GM12878 (cell line): ENCODE measurements at regions not wholly inside any gene's neighbourhood (a gene's known extent, or its start where the extent isn't known, plus 50 kb on each side); places are given as distances from the start of the nearest gene placed in this dataset.

Experiments used
- ATAC-seq: fragments of 200-7000 bp; cut with Tn5 transposase; 3 replicates; pipeline ENCODE4 v1.9.1; 2020; ENCODE audit warnings: mild to moderate bottlenecking, moderate library complexity
- BruUV-seq: library from RNA; stranded (reverse); fragments of 400-500 nt; replicated peaks from 2 replicates; lab custom pipeline; 2021; lab: Mats Ljungman, UMichigan
- CTCF ChIA-PET: fragments of 300-600 bp; sonication (Branson Sonifier 250); formaldehyde crosslinking; extraction: SDS; loops from one replicate; lab custom pipeline; 2021; ENCODE audit warnings: inconsistent platforms; lab: Yijun Ruan, JAX
- POLR2A ChIA-PET: fragments of 350-600 bp; formaldehyde crosslinking; extraction: SDS; loops from one replicate; lab custom pipeline; 2021; ENCODE audit warnings: inconsistent platforms; lab: Charles Lee
- RAD21 ChIA-PET: fragments of 300-600 bp; sonication (Branson Sonifier 250); formaldehyde crosslinking; loops from one replicate; lab custom pipeline; 2023; ENCODE audit warnings: antibody characterized with exemption; ENCODE audit not compliant: unreplicated experiment; lab: Charles Lee
- SMC1A ChIA-PET: fragments of 300-600 bp; sonication (Branson Sonifier 250); formaldehyde crosslinking; loops from one replicate; lab custom pipeline; 2023; ENCODE audit not compliant: unreplicated experiment, uncharacterized antibody; lab: Charles Lee
- DNase-seq: peaks from one replicate; pipeline ENCODE4 v3.0.0-alpha.2; 2011; ENCODE audit warnings: low read depth, low spot score
- FAIRE-seq: peaks from 3 replicates; lab custom pipeline; 2011; peaks lifted over from hg19 to GRCh38; lab: Jason Lieb, UNC
- H2AFZ ChIP-seq: 2 replicates; pipeline ENCODE4 v1.6.0; 2011; ENCODE audit warnings: low read depth, low read length, control low read depth; ENCODE audit not compliant: control insufficient read depth
- H3K27ac ChIP-seq: 2 replicates; pipeline ENCODE4 v1.5.1; 2011; ENCODE audit warnings: control low read depth; ENCODE audit not compliant: control insufficient read depth, insufficient read depth
- H3K27me3 ChIP-seq, 2 experiments: replicated peaks in 1 of 2; 2 replicates each; pipeline versions ENCODE4 v1.6.0 to v1.6.1; 2011; ENCODE audit warnings: low read length in 1 of 2; ENCODE audit not compliant: control insufficient read depth in 2 of 2, insufficient read depth in 2 of 2
- H3K36me3 ChIP-seq, 2 experiments: 2 replicates each; pipeline ENCODE4 v1.5.1; 2011; ENCODE audit warnings: low read length in 1 of 2; ENCODE audit not compliant: control insufficient read depth in 2 of 2, insufficient read depth in 2 of 2
- H3K4me1 ChIP-seq: 2 replicates; pipeline ENCODE4 v1.6.1; 2011; ENCODE audit warnings: mild to moderate bottlenecking, low read length, moderate library complexity, mixed read lengths; ENCODE audit not compliant: control insufficient read depth, insufficient read depth
- H3K4me2 ChIP-seq: 2 replicates; pipeline ENCODE4 v1.6.0; 2011; ENCODE audit warnings: control low read depth; ENCODE audit not compliant: control insufficient read depth, insufficient read depth
- H3K4me3 ChIP-seq: fragments of 200-600 bp; sonication (generic); 2 replicates; pipeline ENCODE4 v1.5.1; 2016
- H3K79me2 ChIP-seq: 2 replicates; pipeline ENCODE4 v1.6.0; 2011; ENCODE audit warnings: low read length; ENCODE audit not compliant: control insufficient read depth, insufficient read depth
- H3K9ac ChIP-seq: 2 replicates; pipeline ENCODE4 v1.8.0; 2011; ENCODE audit warnings: low read length, control low read depth, mixed read lengths; ENCODE audit not compliant: control insufficient read depth, insufficient read depth
- H3K9me3 ChIP-seq: replicated peaks from 3 replicates; pipeline ENCODE4 v1.5.1; 2011; ENCODE audit warnings: mild to moderate bottlenecking, low read length; ENCODE audit not compliant: control insufficient read depth, insufficient read depth
- H4K20me1 ChIP-seq: 2 replicates; pipeline ENCODE4 v1.6.0; 2011; ENCODE audit not compliant: control insufficient read depth, insufficient read depth
- BACH1 ChIP-seq: fragments of 450-650 bp; IDR thresholded peaks from 2 replicates; pipeline ENCODE4 v1.6.1; 2017; ENCODE audit warnings: mild to moderate bottlenecking, borderline replicate concordance
- GATAD2B ChIP-seq: fragments of 450-650 bp; conservative IDR thresholded peaks from 2 replicates; pipeline ENCODE4 v1.6.1; 2017; ENCODE audit warnings: low read depth, mild to moderate bottlenecking, moderate library complexity
- HDAC6 ChIP-seq: fragments of 200-600 bp; sonication (generic); IDR thresholded peaks from one replicate; pipeline ENCODE4 v1.8.0; 2017; ENCODE audit warnings: antibody characterized with exemption; ENCODE audit not compliant: unreplicated experiment
- HDGF ChIP-seq: fragments of 450-650 bp; IDR thresholded peaks from 2 replicates; pipeline ENCODE4 v1.6.1; 2016; ENCODE audit warnings: antibody characterized with exemption
- MYC ChIP-seq: IDR thresholded peaks from 2 replicates; pipeline ENCODE4 v1.6.1; 2011; ENCODE audit warnings: mild to moderate bottlenecking, low read length, moderate library complexity, inconsistent platforms; ENCODE audit not compliant: insufficient read depth, insufficient replicate concordance, insufficient read length, severe bottlenecking
- SMARCA5 ChIP-seq: fragments of 450-650 bp; IDR thresholded peaks from 2 replicates; pipeline ENCODE4 v1.6.1; 2017; ENCODE audit warnings: mild to moderate bottlenecking
- TAF1 ChIP-seq: IDR thresholded peaks from 2 replicates; pipeline ENCODE4 v1.6.1; 2011; ENCODE audit warnings: mild to moderate bottlenecking, low read depth, low read length, borderline replicate concordance
- TBL1XR1 ChIP-seq: IDR thresholded peaks from 2 replicates; pipeline ENCODE4 v1.6.1; 2012; ENCODE audit warnings: low read depth, low read length, improper control_type of control experiment
- ZNF217 ChIP-seq: fragments of 450-650 bp; IDR thresholded peaks from 2 replicates; pipeline ENCODE4 v1.6.1; 2017; ENCODE audit warnings: antibody characterized with exemption, mild to moderate bottlenecking
- WGBS: methylation state at CpG from one replicate; pipeline ENCODE4 v1.1.6; 2016; ENCODE audit warnings: low lambda C conversion rate; ENCODE audit not compliant: insufficient replicate concordance, insufficient coverage; ENCODE audit errors: missing lambda C conversion rate; 5-methylcytosine and 5-hydroxymethylcytosine counted together
- in situ Hi-C: fragments of 300-500 bp; cut with MboI; formaldehyde crosslinking; loops from 9 replicates; pipeline ENCODE4 v1.14.3; 2018; ENCODE audit warnings: mixed read lengths
- intact Hi-C: fragments of 100-400 bp; cut with micrococcal nuclease; formaldehyde crosslinking; loops from one replicate; pipeline ENCODE4 v1.14.2; 2022; ENCODE audit not compliant: unreplicated experiment
- TF ChIP-seq, protein P1 (sequence below): IDR thresholded peaks from 2 replicates; pipeline ENCODE4 v1.6.1; 2012; ENCODE audit warnings: low read depth, low read length, improper control_type of control experiment
- TF ChIP-seq, protein P2 (sequence below), 3 experiments: IDR thresholded peaks in 2 of 3; conservative IDR thresholded peaks in 1 of 3; 2 replicates each; pipeline ENCODE4 v1.5.1; 2011; ENCODE audit warnings: low read depth in 3 of 3, low read length in 3 of 3, mild to moderate bottlenecking in 3 of 3, control low read depth in 2 of 3, moderate library complexity in 2 of 3, inconsistent platforms in 1 of 3, mixed read lengths in 1 of 3; ENCODE audit not compliant: control insufficient read depth in 2 of 3, insufficient read depth in 1 of 3; ENCODE audit errors: extremely low read depth in 1 of 3

- TF ChIP-seq GATAD2B (no peak), BACH1 (no peak), SMARCA5 (no peak), TBL1XR1 (no peak)
These were observed 76.4 kb upstream of the PRSS3 start (continued) for GRCh38 chr9:33718987-33719386.

DNA sequence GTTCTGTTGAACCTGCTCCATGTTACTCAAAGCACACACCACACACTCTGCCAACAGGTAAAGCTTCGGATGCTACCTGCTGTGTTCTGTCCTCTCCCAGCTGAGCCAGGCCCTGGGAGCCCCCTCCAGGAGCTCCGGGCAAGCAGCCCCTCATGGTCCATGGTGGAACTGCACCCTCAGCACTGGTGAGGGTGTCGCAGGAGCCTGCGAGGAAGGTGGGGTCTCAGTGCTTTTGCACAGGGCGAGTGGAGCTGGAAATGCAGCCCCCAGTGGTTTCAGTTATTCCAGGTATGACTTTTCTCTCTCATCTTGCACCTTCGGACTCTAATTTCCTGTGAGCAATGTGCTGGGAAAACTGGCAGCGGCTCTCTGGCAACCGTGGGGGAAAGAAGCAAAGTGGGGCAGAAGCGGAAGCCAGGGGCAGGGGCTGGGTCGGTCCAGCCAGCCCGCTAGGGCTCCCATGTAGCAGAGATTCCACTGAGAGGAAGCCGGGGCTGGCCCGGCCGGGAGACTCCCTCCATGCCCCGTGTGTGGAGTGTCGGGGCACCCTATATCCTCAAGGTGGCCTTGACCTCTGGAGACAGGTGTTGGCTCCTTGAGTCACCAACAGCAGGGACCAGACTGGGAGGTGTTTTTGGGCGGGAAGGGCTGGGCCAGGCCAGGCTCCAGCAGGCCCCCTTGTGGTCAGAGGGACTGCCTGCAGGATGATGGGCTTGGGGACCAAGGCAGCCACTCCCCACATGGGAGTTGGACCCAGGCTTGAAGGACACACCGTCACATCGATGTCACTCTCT lies 75.6 kb upstream of the PRSS3 start:
- H3K9ac ChIP-seq = no peak overlapping the region
- H3K9me3 ChIP-seq = no peaks in the 10 kb centered on the region
- POLR2A ChIA-PET = no interaction called here
- no peaks in the 10 kb centered on the region for H3K27me3 ChIP-seq
- no peak overlapping the region for H3K4me2 ChIP-seq
- H2AFZ ChIP-seq = no peak overlapping the region
- TF ChIP-seq ZNF217 (no peak), MYC (no peak), HDGF (no peak), TAF1 (no peak), HDAC6 (no peak)
- TF ChIP-seq, protein P1, sequence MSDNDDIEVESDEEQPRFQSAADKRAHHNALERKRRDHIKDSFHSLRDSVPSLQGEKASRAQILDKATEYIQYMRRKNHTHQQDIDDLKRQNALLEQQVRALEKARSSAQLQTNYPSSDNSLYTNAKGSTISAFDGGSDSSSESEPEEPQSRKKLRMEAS = no peak
- TF ChIP-seq, protein P2, sequence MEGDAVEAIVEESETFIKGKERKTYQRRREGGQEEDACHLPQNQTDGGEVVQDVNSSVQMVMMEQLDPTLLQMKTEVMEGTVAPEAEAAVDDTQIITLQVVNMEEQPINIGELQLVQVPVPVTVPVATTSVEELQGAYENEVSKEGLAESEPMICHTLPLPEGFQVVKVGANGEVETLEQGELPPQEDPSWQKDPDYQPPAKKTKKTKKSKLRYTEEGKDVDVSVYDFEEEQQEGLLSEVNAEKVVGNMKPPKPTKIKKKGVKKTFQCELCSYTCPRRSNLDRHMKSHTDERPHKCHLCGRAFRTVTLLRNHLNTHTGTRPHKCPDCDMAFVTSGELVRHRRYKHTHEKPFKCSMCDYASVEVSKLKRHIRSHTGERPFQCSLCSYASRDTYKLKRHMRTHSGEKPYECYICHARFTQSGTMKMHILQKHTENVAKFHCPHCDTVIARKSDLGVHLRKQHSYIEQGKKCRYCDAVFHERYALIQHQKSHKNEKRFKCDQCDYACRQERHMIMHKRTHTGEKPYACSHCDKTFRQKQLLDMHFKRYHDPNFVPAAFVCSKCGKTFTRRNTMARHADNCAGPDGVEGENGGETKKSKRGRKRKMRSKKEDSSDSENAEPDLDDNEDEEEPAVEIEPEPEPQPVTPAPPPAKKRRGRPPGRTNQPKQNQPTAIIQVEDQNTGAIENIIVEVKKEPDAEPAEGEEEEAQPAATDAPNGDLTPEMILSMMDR (IDR thresholded peaks at IDR 0.05 in 2 of 3, conservative IDR thresholded peaks at IDR 0.05 in 1 of 3; ENCODE audit: control insufficient read depth in 2 of 3, extremely low read depth in 1 of 3, insufficient read depth in 1 of 3, low read depth in 3 of 3, low read length in 3 of 3) = peak; percentile 38 to 68 (median 53)
- H3K79me2 ChIP-seq = no peaks in the 10 kb centered on the region
- DNase-seq (no peak), ATAC-seq (peak; percentile 82), FAIRE-seq (no peak)
- BruUV-seq = no TSS peak
- RAD21 ChIA-PET = interaction anchor here (6.8 kb wide), 1 partner anchor 95 kb away, joined by 64 read pairs; no protein-coding TSS in a partner anchor
- SMC1A ChIA-PET = interaction anchor here (1.0 to 4.1 kb wide), 3 partner anchors 68 to 99 kb away, joined by 3 to 27 read pairs (median 13); no protein-coding TSS in a partner anchor
- H3K36me3 ChIP-seq = no peaks in the 10 kb centered on the region
- H3K27ac ChIP-seq = no peak overlapping the region
- intact Hi-C loops = loop anchor here (5.0 kb wide), 1 partner anchor 42 kb away; no protein-coding TSS in a partner anchor
- in situ Hi-C loops = loop anchor here (5.0 kb wide), 1 partner anchor 97 kb away; no protein-coding TSS in a partner anchor
- CTCF ChIA-PET = interaction anchor here (0.6 to 6.6 kb wide), 4 partner anchors 26 to 442 kb away, joined by 3 to 150 read pairs (median 21); no protein-coding TSS in a partner anchor
- H3K4me1 ChIP-seq = no peaks in the 10 kb centered on the region
- H4K20me1 ChIP-seq = no peaks in the 10 kb centered on the region
- no peak overlapping the region for H3K4me3 ChIP-seq
- WGBS = 39% methylated on average over 19 of the region's 19 CpGs
